PC-9 (cell line): ENCODE measurements at regions not wholly inside any gene's neighbourhood (a gene's known extent, or its start where the extent isn't known, plus 50 kb on each side); places are given as distances from the start of the nearest gene placed in this dataset.

Experiments used
- BruUV-seq: library from RNA; stranded (reverse); fragments of 400-500 nt; replicated peaks from 2 replicates; lab custom pipeline; 2021; lab: Mats Ljungman, UMichigan
- CTCF ChIA-PET: fragments of 300-600 bp; sonication (Branson Sonifier 250); formaldehyde crosslinking; loops from one replicate; lab custom pipeline; 2022; ENCODE audit warnings: antibody characterized with exemption; lab: Charles Lee
- POLR2A ChIA-PET: fragments of 300-600 bp; sonication (Branson Sonifier 250); formaldehyde crosslinking; loops from one replicate; lab custom pipeline; 2022; ENCODE audit warnings: antibody characterized with exemption; ENCODE audit not compliant: unreplicated experiment; lab: Charles Lee
- DNase-seq, 2 experiments: peaks; one replicate each; pipeline versions ENCODE4 v3.0.0 to v3.0.0-alpha.2; 2015 to 2022; ENCODE audit warnings: mixed read lengths in 1 of 2
- H2AFZ ChIP-seq: fragments of 200-600 bp; sonication (generic); 2 replicates; pipeline ENCODE4 v1.8.1; 2017; ENCODE audit warnings: antibody characterized with exemption
- H3F3A ChIP-seq: fragments of 200-600 bp; sonication (generic); 2 replicates; pipeline ENCODE4 v1.8.1; 2017; ENCODE audit warnings: antibody characterized with exemption, mild to moderate bottlenecking, low read depth; ENCODE audit not compliant: insufficient read depth
- H3K27ac ChIP-seq: fragments of 200-600 bp; sonication (generic); 2 replicates; pipeline ENCODE4 v1.6.1; 2016; ENCODE audit warnings: mixed run types
- H3K27me3 ChIP-seq: fragments of 200-600 bp; sonication (generic); 2 replicates; pipeline ENCODE4 v1.6.1; 2016; ENCODE audit warnings: low read depth, mixed run types; ENCODE audit not compliant: insufficient read depth
- H3K36me3 ChIP-seq: fragments of 200-600 bp; sonication (generic); 2 replicates; pipeline ENCODE4 v1.6.1; 2016; ENCODE audit warnings: low read depth, mixed run types
- H3K4me1 ChIP-seq: fragments of 200-600 bp; sonication (generic); replicated peaks from 2 replicates; pipeline ENCODE4 v1.6.1; 2016; ENCODE audit warnings: mixed run types; ENCODE audit not compliant: insufficient read depth
- H3K4me2 ChIP-seq: fragments of 200-600 bp; sonication (generic); 2 replicates; pipeline ENCODE4 v1.6.1; 2017; ENCODE audit warnings: mixed run types
- H3K4me3 ChIP-seq: fragments of 200-600 bp; sonication (generic); 2 replicates; pipeline ENCODE4 v1.6.1; 2016; ENCODE audit warnings: mixed run types
- H3K79me2 ChIP-seq: fragments of 200-600 bp; sonication (generic); 2 replicates; pipeline ENCODE4 v1.6.1; 2017; ENCODE audit warnings: low read depth, mixed run types
- H3K9me2 ChIP-seq: fragments of 200-600 bp; sonication (generic); 2 replicates; pipeline ENCODE4 v1.8.1; 2017; ENCODE audit warnings: mild to moderate bottlenecking; ENCODE audit not compliant: insufficient read depth
- H3K9me3 ChIP-seq: fragments of 200-600 bp; sonication (generic); 2 replicates; pipeline ENCODE4 v1.8.1; 2016; ENCODE audit warnings: low read depth; ENCODE audit not compliant: insufficient read depth
- H4K20me1 ChIP-seq: fragments of 200-600 bp; sonication (generic); 2 replicates; pipeline ENCODE4 v1.8.1; 2017; ENCODE audit not compliant: insufficient read depth
- CTCF ChIP-seq: fragments of 200-600 bp; sonication (generic); conservative IDR thresholded peaks from 2 replicates; pipeline ENCODE4 v1.6.1; 2017; ENCODE audit warnings: mixed run types, antibody characterized with exemption, mild to moderate bottlenecking, moderate library complexity
- EZH2 ChIP-seq: fragments of 200-600 bp; sonication (generic); IDR thresholded peaks from 2 replicates; pipeline ENCODE4 v1.8.0; 2017; ENCODE audit warnings: antibody characterized with exemption, low read depth
- intact Hi-C: fragments of 100-400 bp; cut with micrococcal nuclease; formaldehyde crosslinking; loops from one replicate; pipeline ENCODE4 v1.10.0; 2022; ENCODE audit not compliant: unreplicated experiment

- Histone ChIP-seq H3K4me1 (peaks cover 70% of the 10 kb centered on the region), H4K20me1 (no peaks in the 10 kb centered on the region), H3K9me2 (no peaks in the 10 kb centered on the region), H3K79me2 (no peaks in the 10 kb centered on the region), H3F3A (peaks cover 14% of the 10 kb centered on the region; the same call in 1 of the 2 replicates), H2AFZ (no peak overlapping the region), H3K4me2 (no peak overlapping the region; the same call in 1 of the 2 replicates), H3K9me3 (no peaks in the 10 kb centered on the region), H3K36me3 (no peaks in the 10 kb centered on the region), H3K4me3 (no peak overlapping the region), H3K27ac (peak overlapping the region; percentile 5; the same call in 1 of the 2 replicates), H3K27me3 (no peaks in the 10 kb centered on the region)
- POLR2A ChIA-PET, result no interaction called here
- TF ChIP-seq CTCF (peak; percentile 40; the same call in 1 of the 2 replicates), EZH2 (no peak)
- DNase-seq, result peak; percentile 57 to 85
- CTCF ChIA-PET, result no interaction called here
- no TSS peak for BruUV-seq
- intact Hi-C loops, result no loop called here
Measured at GRCh38 chr15:70437882-70438451, 325.4 kb downstream of the UACA start.

- Histone ChIP-seq H3K9me2 (no peaks in the 10 kb centered on the region), H3K4me2 (no peak overlapping the region), H3K4me3 (no peak overlapping the region), H3K27ac (no peak overlapping the region), H3K36me3 (no peaks in the 10 kb centered on the region), H2AFZ (no peak overlapping the region), H3K79me2 (no peaks in the 10 kb centered on the region), H4K20me1 (no peaks in the 10 kb centered on the region), H3F3A (peaks cover 14% of the 10 kb centered on the region; the same call in 1 of the 2 replicates), H3K9me3 (no peaks in the 10 kb centered on the region), H3K27me3 (no peaks in the 10 kb centered on the region), H3K4me1 (peaks cover 65% of the 10 kb centered on the region)
- ChIA-PET CTCF (no interaction called here), POLR2A (no interaction called here)
- TF ChIP-seq EZH2 (no peak), CTCF (no peak)
- no TSS peak for BruUV-seq
- no peak for DNase-seq
- intact Hi-C loops, result no loop called here
Measured at GRCh38 chr15:70437089-70437488, 326.3 kb downstream of the UACA start.

GRCh38 chr15:70436428-70436827 lies 326.9 kb downstream of the UACA start:
- TF ChIP-seq EZH2 (no peak), CTCF (no peak)
- Histone ChIP-seq H3K79me2 (no peaks in the 10 kb centered on the region), H4K20me1 (no peaks in the 10 kb centered on the region), H3K9me2 (no peaks in the 10 kb centered on the region), H3K36me3 (no peaks in the 10 kb centered on the region), H3F3A (peaks cover 14% of the 10 kb centered on the region; the same call in 1 of the 2 replicates), H3K9me3 (no peaks in the 10 kb centered on the region), H3K27me3 (no peaks in the 10 kb centered on the region), H3K4me3 (no peak overlapping the region), H3K27ac (no peak overlapping the region), H3K4me1 (peaks cover 65% of the 10 kb centered on the region), H3K4me2 (no peak overlapping the region), H2AFZ (no peak overlapping the region)
- BruUV-seq, result no TSS peak
- POLR2A ChIA-PET, result no interaction called here
- CTCF ChIA-PET, result no interaction called here
- intact Hi-C loops, result no loop called here
- DNase-seq, result no peak
